Body of pancreas (tissue), 4 donors: ENCODE measurements at regions not wholly inside any gene's neighbourhood (a gene's known extent, or its start where the extent isn't known, plus 50 kb on each side); places are given as distances from the start of the nearest gene placed in this dataset.

Experiments
- CTCF ChIP-seq, 7 experiments: fragments of 450-650 bp in 4 of 7; fragments of 200-600 bp in 3 of 7; sonication (generic) in 3 of 7; IDR thresholded peaks; one replicate each; pipeline ENCODE4 v1.5.1; 2016 to 2019; ENCODE audit warnings: antibody characterized with exemption in 7 of 7
- POLR2A ChIP-seq, 3 donors: fragments of 450-650 bp; IDR thresholded peaks; one replicate each; pipeline ENCODE4 v1.6.1; 2016; ENCODE audit warnings: antibody characterized with exemption in 3 of 3, mild to moderate bottlenecking in 2 of 3

- TF ChIP-seq CTCF (IDR thresholded peaks at IDR 0.05) (no peak), POLR2A (IDR thresholded peaks at IDR 0.05) (no peak)
Measured at GRCh38 chr2:142218471-142218870, 87.7 kb upstream of the LRP1B start.
